Adrenal gland (tissue), 5 donors: ENCODE measurements at regions not wholly inside any gene's neighbourhood (a gene's known extent, or its start where the extent isn't known, plus 50 kb on each side); places are given as distances from the start of the nearest gene placed in this dataset.

ENCODE experiments used
- CTCF ChIP-seq, 6 experiments: fragments of 450-650 bp in 4 of 6; fragments of 200-600 bp in 2 of 6; sonication (generic) in 1 of 6; IDR thresholded peaks; 1 replicate in 5 of 6; 2 replicates in 1 of 6; pipeline versions ENCODE4 v1.5.1 to v1.8.0; 2016 to 2021; ENCODE audit warnings: antibody characterized with exemption in 6 of 6, mild to moderate bottlenecking in 2 of 6, moderate library complexity in 1 of 6
- POLR2A ChIP-seq, 2 donors: fragments of 450-650 bp; IDR thresholded peaks; one replicate each; pipeline ENCODE4 v1.6.1; 2017; ENCODE audit warnings: antibody characterized with exemption in 2 of 2, mild to moderate bottlenecking in 2 of 2, moderate library complexity in 1 of 2
- donor health status: DM: no; HTN: no; CAD: no.

- TF ChIP-seq CTCF (IDR thresholded peaks at IDR 0.05) (no peak), POLR2A (IDR thresholded peaks at IDR 0.05) (no peak)
Measured at GRCh38 chr1:226816576-226816975, 53.8 kb upstream of the PSEN2 start.
